ENCODE measurements at regions not wholly inside any gene's neighbourhood (a gene's known extent, or its start where the extent isn't known, plus 50 kb on each side); places are given as distances from the start of the nearest gene placed in this dataset.
"Not testable (repeated sequence)": the region's sequence is repeated elsewhere in the genome, so short reads cannot be mapped to it uniquely, and the experiment has no call there.

DNA sequence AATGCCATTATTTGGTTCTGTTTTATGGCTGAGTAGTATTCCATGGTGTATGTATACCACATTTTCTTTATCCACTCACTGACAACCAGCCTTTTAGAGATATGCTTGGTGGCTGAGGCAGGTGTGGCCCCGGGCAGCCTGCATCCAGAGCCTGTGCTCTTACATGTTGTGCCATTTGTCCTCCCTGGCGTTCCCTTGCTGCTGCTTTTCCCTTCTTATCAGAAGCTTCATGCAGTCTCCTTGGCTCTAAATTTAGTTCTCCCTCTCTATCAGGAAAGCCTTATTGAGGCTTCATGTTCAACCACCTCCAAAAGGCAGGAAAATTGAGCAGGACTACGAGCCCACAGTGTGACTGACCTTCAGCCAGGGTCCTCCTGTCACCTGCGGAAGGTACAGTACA lies 131.7 kb upstream of the ITGA6 start:
- no peak for DNase-seq

DNA sequence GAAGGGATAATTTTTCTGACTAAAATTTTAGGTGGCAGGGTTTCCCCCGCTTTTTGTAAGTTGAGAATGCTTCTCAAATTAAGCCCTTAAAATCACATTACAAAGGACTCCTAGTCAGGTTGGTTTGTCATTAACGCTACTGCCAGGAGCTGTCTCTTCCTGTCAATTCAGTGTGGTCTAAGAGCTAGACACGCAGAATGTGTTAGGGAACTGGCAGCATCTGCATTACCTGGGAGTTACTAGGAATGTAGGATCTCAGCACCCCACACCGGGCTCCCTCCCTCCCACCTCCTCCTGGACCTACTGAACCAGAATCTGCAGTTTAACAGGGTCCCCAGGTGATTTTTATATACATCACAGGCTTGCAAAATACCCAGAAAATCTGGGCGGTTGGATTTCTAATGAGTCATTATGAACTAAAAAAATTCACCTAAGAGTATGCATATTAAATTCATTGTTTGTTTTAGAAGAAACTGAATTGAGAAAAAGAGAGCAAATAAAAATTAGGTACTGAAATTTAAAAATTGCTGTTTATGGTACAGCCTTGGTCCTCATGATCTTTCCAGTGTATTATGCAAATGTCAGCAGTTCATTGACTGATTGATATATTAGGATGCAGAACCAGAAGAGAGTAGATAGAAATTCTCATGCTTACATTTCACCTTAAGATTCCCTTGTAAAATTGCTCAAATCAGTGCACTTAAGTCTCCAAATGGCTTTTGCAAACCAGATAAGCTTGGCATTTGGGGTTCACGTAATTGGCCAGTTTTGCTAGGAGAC lies 130.9 kb upstream of the ITGA6 start:
- DNase-seq = no peak

DNA sequence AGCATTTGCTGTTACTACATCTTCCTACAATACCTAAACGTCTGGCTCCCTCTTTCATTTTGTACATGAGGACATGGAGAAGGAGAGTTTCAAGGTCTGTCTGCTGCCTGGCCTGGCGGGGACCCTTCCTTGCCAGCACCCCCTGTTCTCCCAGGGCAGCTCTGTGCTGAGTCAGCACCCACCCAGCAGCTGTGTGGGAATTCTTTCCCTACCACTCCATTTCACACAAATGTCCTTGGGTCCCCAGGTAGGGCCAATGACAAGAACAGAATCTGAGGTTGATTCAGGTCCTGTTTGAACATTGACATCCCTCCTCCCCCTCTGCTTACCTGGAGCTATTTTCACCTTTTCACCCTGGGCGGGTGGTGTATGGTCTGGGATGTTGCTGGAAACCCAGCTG lies 129.9 kb upstream of the ITGA6 start:
- no peak for DNase-seq

DNA sequence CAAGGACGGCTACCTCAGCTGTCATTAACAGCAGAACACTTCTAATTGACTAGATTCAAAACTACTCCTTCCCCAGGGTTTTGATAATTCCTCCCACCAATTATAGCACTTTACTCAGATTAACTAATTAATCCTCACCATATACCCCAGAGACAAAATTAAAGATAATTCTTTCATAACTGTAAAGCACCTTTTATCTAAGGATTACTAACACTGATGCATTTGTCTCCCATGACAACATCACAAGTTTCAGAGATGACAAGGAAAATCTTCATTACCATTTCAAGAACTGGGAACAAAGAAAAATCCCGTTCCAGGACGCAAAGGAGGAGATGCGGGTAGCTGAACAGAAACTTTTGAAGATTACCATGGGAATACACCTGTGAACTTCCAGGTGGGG lies 129.4 kb upstream of the ITGA6 start:
- no peak for DNase-seq

DNA sequence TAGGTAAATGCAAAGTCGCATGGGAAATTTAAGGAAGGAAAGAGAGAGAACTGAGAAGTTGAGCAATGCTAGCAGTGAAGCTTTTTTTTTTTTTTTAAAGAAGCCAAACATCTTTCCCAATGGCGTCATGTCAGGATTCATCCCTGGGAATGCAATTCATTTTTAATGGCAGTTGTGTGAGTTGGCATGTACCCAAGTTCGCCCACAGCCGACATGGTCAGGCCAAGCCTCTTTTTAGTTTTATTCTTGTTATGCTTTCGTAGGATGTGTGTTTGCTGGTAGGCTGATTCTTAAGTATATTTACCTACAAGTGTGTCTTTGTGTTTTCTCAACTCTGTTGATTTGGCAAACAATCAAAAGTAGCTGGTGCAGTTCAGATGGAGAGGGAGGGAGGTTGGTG lies 127.6 kb upstream of the ITGA6 start:
- no peak for DNase-seq

DNA sequence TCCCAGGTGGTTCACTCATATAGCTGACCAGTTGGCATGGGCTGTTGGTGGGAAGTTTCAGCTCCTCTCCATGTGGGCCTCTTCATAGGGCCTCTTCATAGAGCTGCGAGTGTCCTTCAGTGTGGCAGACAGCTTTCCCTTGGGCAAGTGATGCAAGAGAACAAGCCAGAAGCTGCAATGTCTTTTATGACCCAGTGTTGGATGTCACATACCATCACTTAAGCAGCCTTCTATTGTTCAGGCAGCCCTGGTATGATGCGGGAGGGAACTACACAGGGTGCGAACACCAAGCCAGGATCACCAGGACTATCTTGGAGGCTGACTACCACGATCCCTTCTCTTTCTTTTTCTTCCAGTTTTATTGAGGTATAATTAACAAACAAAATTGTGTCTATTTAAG lies 126.5 kb upstream of the ITGA6 start:
- DNase-seq = no peak

DNA sequence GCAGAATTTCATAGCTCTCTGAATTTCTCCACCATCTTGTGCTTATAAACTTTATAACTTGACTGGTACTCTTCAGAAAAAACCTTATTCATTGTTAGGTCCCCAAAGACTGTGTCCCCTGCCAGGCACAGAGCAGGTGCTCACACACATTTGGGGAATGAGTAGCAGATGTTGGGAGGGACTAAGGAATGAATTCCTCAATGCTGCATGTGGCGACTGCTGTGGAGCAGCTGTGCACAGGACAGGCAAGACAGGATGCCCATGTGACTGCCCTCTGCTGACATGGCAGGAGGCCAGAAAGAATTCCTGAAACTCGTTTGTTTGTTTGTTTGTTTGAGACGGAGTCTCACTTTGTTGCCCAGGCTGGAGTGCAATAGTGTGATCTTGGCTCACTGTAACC lies 122.3 kb upstream of the ITGA6 start:
- no peak for DNase-seq

DNA sequence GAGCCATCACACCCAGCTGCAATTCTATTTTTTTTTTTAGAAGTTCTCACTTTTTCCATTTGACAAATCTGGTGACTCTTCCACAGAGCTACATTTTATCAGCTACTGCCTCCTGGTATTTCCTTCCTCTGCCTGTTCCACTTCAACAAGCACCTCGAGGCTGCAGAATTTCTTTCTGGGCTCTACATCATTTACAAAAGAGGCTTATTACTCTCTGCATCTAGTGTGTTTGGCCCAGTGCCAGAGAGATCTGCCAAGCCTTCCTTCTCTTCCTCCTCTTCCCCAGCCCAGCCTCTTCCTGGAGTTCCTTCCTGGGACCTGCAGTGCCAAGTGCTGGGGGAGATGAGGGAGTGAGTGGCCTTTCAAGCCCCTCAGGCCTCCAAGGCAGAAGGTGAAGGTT lies 119.6 kb upstream of the ITGA6 start:
- DNase-seq = no peak

DNA sequence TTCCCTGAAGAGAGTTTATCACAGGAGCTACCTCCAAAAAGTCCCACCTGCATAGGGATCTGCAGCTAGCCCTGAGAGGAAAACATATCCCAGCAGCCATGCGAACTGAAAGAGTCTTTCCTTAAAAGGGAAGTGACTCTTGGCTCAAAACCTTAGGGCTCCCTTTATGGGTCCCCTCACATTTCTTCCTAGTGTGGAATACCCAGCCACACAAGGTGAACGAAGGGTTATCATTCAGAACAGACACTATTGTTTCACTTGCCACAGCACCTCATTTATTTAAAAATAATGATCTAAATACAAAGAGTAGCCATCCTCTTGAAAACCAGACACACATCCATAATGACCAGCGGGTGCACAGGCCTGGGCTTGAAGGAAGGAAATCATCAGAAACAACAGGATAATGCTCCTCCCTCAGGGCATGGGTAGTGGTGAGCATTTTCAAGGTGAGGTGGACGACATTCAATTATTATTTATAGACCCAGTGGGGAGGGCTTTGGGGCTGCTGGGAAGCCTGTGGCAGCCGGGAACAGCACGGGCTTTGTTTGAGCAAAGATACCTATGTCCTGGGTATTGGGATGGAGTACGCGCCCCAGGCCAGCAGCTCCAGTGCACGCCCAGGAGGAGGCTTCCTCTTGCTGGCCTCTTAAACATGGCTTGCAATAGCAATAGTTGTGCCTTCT lies 119.0 kb upstream of the ITGA6 start:
- no peak for DNase-seq

DNA sequence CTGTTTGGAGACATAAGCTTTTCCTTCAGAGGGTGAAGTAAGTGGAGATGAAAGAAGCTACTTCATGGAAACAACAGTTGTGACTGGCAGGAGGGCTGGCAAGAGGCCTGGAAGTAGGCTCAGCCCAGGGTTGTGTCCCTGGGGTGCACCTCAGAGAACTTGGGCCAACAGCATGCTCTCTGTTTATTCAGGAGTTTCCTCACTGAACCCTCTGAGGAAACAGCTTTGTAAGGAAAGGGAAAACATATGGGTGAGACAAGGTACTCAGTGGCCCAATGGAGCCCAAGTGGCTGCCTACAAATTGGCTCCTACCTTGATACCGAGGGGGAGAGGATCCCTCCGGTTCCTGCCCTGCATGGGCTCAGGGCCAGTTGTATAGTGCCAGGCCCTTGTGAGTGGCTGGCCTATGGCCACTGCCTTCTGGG lies 115.5 kb upstream of the ITGA6 start:
- DNase-seq = no peak

DNA sequence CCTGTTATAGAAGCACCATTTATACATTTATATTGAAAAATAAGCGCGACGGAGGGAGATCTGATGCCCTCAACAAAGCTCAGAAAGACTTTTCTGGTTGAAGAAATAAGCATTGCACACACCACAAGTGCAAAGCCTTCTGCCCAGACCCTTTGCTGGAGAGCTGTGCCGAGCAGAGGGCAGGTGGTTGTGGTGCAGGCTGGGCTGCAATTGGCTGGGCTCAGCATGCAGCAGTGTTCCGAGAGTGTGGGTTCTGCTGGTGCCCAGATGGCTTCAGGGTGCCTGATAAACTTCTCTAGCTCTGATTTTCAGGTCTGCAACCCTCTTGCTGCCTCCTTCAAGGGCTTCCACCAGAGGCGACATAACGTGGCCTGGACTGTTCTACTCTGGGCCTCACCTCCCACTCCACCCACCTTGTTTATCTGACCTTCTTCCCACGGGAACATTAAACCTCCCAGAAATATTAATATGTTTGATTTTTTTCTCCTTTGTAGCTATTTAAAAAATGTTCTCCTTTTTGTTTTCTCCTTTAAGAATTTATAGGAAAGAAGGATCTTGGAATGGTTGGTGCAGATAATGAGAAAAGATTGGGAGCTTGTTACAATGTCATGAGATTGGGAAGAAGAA lies 113.6 kb upstream of the ITGA6 start:
- no peak for DNase-seq

DNA sequence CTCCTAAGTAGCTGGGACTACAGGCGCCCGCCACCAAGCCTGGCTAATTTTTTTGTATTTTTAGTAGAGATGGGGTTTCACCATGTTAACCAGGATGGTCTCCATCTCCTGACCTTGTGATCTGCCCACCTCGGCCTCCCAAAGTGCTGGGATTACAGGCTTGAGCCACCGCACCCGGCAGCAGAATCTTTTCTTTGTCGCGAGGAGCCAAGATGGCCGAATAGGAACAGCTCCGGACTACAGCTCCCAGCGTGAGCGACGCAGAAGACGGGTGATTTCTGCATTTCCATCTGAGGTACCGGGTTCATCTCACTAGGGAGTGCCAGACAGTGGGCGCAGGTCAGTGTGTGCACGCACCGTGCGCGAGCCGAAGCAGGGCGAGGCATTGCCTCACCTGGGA lies 112.3 kb upstream of the ITGA6 start:
- not testable (repeated sequence) for DNase-seq

DNA sequence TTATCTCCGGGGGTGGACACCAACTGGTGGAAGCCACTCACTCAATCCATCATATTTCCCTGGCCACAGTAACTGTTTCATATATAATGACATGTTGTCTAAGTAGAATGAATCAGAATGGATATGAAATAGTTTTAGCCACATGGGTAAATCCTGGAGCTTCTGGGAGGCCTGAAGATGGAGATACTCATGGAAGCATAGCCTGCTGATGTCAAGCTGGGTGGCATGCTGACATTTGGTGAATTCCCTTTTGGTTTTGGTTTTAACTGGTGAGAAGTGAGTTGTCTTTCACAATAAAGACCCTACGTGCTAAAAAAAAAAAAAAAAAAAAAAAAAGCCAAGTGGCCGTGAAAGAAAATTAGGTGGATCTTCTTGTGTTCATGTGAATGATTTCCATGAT lies 105.3 kb upstream of the ITGA6 start:
- DNase-seq = no peak

DNA sequence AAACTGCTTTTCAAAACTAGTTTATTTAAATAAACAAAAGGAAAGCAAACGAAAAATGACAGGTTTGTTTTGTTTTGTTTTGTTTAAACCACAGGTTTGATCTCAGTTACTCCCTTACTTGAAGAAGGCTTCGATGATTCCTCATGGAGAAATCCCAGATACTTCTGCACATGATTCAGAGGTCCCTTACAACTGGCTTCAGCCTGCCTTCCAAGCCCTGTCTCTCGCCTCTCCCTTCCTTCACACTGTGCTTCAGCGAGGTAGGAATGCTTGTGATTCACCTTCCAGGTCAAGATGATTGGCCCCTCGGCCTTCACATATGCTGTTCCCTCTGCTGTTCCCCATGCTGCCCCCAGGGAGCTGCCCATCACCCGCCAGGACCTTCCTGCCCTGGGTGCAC lies 104.1 kb upstream of the ITGA6 start:
- no peak for DNase-seq

DNA sequence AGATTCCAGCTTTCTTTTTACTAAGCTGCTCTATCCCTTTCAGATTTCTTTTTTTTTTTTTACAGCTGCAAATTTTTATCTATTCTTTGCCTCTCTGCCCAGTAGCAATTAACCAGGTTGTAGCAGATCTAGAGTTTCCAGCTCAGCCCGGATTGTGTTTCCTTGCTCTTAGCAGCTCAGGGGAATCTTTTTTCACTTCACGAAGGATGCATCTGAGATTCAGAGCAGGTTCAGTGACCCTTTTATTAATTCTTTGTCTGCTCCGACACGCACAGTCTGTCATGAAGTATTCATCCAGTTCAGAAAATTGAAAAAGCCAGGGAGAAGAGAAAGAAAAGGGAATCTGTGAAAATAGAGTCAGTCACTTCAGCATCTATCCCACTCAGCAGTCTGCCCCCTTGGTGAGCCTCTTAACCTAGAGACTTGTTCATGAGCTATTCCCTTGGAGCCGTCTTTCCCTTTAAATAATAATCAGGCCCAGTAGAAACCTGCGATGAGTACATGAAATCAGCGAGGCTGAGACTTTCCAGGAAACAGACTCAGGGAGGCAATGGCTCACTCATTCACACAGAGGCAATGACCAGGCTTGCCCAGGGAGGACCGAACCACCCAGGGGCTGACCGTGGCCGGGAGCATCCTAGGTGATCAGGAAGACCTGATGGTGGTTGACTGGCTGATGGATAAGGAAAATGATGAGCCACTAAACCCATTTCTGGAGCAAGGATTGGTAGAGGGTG lies 103.4 kb upstream of the ITGA6 start:
- no peak for DNase-seq

DNA sequence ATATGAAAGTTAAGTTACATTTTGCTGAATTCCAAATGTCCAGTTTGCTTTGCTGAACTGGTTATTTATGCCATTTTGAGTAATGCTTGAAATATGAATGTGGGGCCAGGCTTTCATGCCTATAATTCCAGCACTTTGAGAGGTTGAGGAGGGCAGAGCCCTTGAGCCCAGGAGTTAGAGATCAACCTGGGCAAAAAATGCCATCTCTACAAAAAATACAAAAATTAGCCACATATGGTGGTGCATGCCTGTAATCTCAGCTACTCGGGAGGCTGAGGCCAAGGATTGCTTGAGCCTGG lies 101.2 kb upstream of the ITGA6 start:
- no peak for DNase-seq

DNA sequence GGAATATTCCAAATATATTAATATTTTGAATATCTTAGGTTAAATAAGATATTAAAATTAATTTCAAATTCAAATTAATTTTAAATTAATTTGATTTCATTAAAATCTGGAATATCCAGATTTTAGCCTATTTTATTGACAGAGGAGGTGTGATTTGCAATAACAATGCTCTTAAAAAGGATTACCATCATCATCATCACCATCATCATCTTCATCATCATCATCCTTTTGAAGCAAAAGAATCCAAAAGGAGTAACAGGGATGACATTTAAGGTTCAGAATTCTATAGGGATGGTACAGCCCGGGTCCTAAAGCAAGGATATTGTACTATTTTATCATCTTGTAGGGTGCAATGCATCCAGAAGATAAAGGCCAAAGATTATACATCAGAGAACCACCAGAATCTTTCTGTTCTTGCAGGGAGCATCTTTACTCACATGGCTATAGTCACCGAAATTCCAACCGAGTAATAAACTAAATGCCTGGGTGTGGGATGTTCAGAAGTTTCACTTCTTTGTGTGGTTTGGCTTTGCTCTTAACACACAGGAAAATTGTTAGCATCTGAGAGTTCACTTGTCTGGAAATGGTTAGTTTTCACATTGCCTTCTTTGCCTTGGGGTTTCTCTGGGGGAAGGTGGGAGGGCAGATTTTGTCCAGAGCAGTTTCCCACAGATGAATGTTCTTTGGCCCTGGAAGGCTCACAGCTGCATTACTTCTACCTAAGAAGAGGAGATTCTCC lies 99.1 kb upstream of the ITGA6 start:
- no peak for DNase-seq

DNA sequence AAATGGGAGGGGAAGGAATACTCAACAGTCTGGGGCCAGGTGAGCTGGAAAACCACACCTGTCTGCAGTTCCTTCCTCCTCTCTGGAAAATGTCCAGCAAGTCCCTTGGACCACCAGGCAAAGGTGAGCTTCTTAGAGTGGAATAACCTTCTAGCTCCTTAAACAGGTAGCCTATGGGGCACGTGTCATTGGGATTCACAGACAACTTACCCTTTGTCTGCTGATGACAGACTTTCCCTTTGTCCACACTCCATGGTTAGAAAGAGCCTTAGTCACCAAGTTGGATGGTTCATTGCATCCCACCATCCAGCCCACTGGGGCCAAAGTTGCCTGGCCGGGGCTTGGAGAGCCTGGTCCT lies 98.0 kb upstream of the ITGA6 start:
- DNase-seq = no peak

DNA sequence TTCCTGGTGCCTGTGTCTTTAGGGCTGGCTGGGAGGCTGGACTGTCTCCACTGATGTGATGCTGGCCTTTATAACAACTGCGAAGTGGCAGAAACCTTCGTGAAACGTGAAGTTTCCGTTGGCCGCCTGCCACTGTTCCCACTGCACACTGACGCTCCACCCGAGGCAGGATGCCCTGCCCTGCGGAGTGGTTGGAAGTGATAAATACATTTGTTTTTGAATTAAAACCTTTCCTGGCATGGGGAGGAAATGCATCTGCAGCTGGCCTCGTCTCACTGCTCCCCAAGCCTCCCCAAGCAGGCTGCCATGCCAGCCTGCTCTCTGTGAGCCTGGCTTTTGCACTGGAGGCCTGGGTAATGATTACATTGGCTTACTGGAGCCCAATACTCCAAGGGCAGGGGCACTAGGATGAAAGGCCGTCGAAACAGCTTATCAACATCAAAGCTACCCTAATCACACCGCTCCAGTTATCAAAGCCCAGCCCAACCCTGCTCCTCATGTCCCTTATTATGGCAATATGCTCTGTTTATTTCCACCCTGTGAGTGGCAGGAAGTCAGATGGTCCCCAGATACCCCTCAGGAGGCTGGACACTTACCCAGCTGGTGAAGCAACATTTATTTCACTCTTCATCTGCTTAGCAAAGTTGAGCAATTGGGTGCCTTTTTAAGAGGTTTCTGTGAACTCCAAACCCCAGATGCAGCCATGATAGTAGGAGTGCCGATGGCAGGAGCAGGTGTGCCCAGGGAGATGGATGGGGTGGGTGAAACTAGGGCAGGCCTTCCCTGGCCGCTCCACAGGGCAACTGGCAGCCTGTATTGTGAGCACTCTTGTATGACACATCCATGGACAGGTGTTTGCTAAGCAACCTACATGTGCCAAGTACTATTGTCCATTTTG lies 97.4 kb upstream of the ITGA6 start:
- no peak for DNase-seq

DNA sequence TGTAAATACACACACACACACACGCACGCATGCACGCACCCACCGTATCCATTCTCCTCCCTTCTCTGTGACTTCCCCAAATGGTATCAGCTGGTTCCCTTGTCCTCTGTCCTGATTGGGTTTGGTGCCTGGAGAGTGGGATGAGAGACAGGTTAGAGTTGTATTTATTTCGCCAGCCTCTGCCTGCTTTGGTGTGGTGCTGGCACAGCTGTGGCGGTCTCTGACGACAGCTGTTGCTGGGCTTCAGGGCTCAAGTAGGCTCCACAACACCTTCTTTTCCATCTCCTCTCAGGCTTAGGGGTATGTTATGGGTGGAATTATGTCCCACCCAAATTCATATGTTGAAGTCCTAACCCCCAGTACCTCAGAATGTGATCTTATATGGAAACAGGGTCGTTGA lies 94.9 kb upstream of the ITGA6 start:
- DNase-seq = no peak

DNA sequence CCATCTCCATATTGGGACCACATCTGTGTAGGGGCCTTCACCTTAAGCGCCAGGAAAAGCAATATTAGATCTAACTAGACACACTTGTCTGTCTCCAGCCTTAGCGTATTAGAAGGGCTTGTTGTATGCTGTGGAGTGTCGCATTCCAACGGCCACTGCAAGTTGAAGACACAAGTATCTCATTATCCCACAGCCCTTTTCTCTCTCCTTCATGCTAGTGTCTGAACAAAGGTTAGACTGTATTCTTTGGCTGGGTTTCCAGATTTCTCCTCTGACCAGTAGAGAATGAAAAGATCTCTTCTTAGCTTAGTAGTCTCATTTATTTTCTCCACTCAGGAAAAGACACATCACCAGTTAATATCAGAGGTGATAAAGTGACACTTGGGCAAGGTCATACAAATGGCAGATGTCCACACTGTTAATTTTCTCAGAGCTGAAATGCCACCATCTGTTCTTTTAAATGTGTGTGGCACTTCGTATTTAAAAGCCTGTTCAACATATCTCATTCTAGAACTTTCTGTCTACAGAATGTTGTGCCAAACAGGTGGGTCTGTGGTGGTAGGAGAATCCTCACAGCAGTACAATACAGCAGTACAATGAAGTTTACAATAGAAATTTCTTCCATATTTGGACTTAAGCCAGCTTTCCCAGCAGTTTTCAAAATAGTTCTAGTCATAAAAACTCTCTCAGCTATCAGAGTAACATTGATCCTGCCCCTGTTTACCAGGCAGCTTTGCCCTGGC lies 94.0 kb upstream of the ITGA6 start:
- no peak for DNase-seq

DNA sequence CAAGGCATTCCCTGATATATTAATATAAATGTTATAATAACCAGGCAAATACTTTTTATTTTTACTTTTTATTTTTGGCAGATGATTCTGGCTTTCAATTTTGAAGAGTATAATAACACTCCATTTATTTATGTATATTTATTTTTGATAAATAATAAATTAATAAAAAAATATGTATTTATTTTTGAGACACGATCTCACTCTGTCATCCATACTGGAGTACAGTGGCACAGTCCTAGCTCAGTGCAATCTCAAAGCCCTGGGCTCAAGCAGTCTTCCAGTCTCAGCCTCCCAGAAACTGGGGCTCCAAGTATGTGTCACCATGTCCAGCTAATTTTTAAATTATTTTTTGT lies 93.4 kb upstream of the ITGA6 start:
- DNase-seq = no peak
